GM12878 (cell line): ENCODE measurements at regions not wholly inside any gene's neighbourhood (a gene's known extent, or its start where the extent isn't known, plus 50 kb on each side); places are given as distances from the start of the nearest gene placed in this dataset.

Source experiments
- CBFB ChIP-seq: IDR thresholded peaks from 2 replicates; pipeline ENCODE4 v1.6.1; 2016; ENCODE audit warnings: antibody characterized with exemption, low read depth
- EED ChIP-seq: sonication (generic); IDR thresholded peaks from 2 replicates; pipeline ENCODE4 v1.6.1; 2016; ENCODE audit warnings: antibody characterized with exemption, low read depth
- EGR1 ChIP-seq, 2 experiments: IDR thresholded peaks; 1 replicate in 1 of 2; 2 replicates in 1 of 2; pipeline ENCODE4 v1.6.1; 2011 to 2012; ENCODE audit warnings: low read depth in 2 of 2, low read length in 2 of 2, borderline replicate concordance in 1 of 2, mild to moderate bottlenecking in 1 of 2, moderate library complexity in 1 of 2
- PAX5 ChIP-seq: IDR thresholded peaks from 2 replicates; pipeline ENCODE4 v1.6.1; 2011; ENCODE audit warnings: low read depth, low read length, borderline replicate concordance
- POLR2AphosphoS5 ChIP-seq: IDR thresholded peaks from 2 replicates; pipeline ENCODE4 v1.6.1; 2011; ENCODE audit warnings: mild to moderate bottlenecking, low read length, inconsistent platforms
- TAF1 ChIP-seq: IDR thresholded peaks from 2 replicates; pipeline ENCODE4 v1.6.1; 2011; ENCODE audit warnings: mild to moderate bottlenecking, low read depth, low read length, borderline replicate concordance
- YY1 ChIP-seq: IDR thresholded peaks from 2 replicates; pipeline ENCODE4 v1.6.1; 2011; ENCODE audit warnings: low read depth, mild to moderate bottlenecking, low read length

GRCh38 chr20:7346026-7346425 lies 578.5 kb downstream of the BMP2 start:
- no peak for TF ChIP-seq POLR2AphosphoS5
- no peak for TF ChIP-seq CBFB
- no peak for TF ChIP-seq YY1
- no peak for TF ChIP-seq EGR1 (IDR thresholded peaks at IDR 0.05; ENCODE audit: borderline replicate concordance in 1 of 2, low read depth in 2 of 2, low read length in 2 of 2)
- TF ChIP-seq EED: no peak
- no peak for TF ChIP-seq TAF1
- no peak for TF ChIP-seq PAX5
